ENCODE measurements at regions not wholly inside any gene's neighbourhood (a gene's known extent, or its start where the extent isn't known, plus 50 kb on each side); places are given as distances from the start of the nearest gene placed in this dataset.

- TF ChIP-seq HNF4G (IDR thresholded peaks at IDR 0.05; ENCODE audit: borderline replicate concordance, low read depth, low read length) (peak; percentile 67; the same call in 1 of the 2 replicates), HNF4G (CRISPR knock-in tag; IDR thresholded peaks at IDR 0.05; ENCODE audit: borderline replicate concordance, low read depth) (peak; percentile 66; the same call in 1 of the 2 replicates), ZNF577 (CRISPR knock-in tag; IDR thresholded peaks at IDR 0.05; ENCODE audit: borderline replicate concordance, low read depth) (no peak), KLF9 (CRISPR knock-in tag; IDR thresholded peaks at IDR 0.05; ENCODE audit: low read depth) (0 out of 2 replicates have a peak, but pooled peaks have one; percentile 72), SMARCC2 (IDR thresholded peaks at IDR 0.05) (no peak), FOXA3 (CRISPR knock-in tag; IDR thresholded peaks at IDR 0.05) (peak; percentile 76), TFE3 (CRISPR knock-in tag; IDR thresholded peaks at IDR 0.05) (peak; percentile 59), MEIS2 (CRISPR knock-in tag; IDR thresholded peaks at IDR 0.05) (peak; percentile 89; the same call in 1 of the 2 replicates), KMT2A (CRISPR knock-in tag; IDR thresholded peaks at IDR 0.05) (no peak), RERE (CRISPR knock-in tag; IDR thresholded peaks at IDR 0.05; ENCODE audit: low read depth) (peak; percentile 61; the same call in 1 of the 2 replicates), KDM3A (CRISPR knock-in tag; IDR thresholded peaks at IDR 0.05; ENCODE audit: low read depth) (0 out of 2 replicates have a peak, but pooled peaks have one; percentile 25), CREB1 (IDR thresholded peaks at IDR 0.05) (no peak), CREB1 (CRISPR knock-in tag; IDR thresholded peaks at IDR 0.05) (peak; percentile 67), MYC (CRISPR knock-in tag; IDR thresholded peaks at IDR 0.05; ENCODE audit: borderline replicate concordance) (no peak), SRSF9 (IDR thresholded peaks at IDR 0.05; ENCODE audit: borderline replicate concordance, insufficient read depth, low read depth, low read length, poor library complexity, severe bottlenecking) (no peak), ZNF260 (CRISPR knock-in tag; IDR thresholded peaks at IDR 0.05; ENCODE audit: borderline replicate concordance, low read depth) (no peak), HNF1B (CRISPR knock-in tag; IDR thresholded peaks at IDR 0.05) (peak; percentile 67; the same call in 1 of the 2 replicates), REPIN1 (CRISPR knock-in tag; IDR thresholded peaks at IDR 0.05; ENCODE audit: borderline replicate concordance, low read depth) (0 out of 2 replicates have a peak, but pooled peaks have one; percentile 28), SMAD3 (CRISPR knock-in tag; IDR thresholded peaks at IDR 0.05) (peak; percentile 82; the same call in 1 of the 2 replicates), DNMT1 (CRISPR knock-in tag; IDR thresholded peaks at IDR 0.05) (no peak), ADNP (CRISPR knock-in tag; IDR thresholded peaks at IDR 0.05) (no peak), FOXK1 (CRISPR knock-in tag; IDR thresholded peaks at IDR 0.05; ENCODE audit: borderline replicate concordance, low read depth) (peak; percentile 85; the same call in 1 of the 2 replicates), ZFP36L2 (CRISPR knock-in tag; IDR thresholded peaks at IDR 0.05) (no peak), ZNF569 (CRISPR knock-in tag; IDR thresholded peaks at IDR 0.05; ENCODE audit: borderline replicate concordance) (no peak)
Measured at GRCh38 chr6:146950351-146950835, 253.8 kb upstream of the STXBP5 start (continued).
